Endodermal cell (in vitro differentiated cells): ENCODE measurements at regions not wholly inside any gene's neighbourhood (a gene's known extent, or its start where the extent isn't known, plus 50 kb on each side); places are given as distances from the start of the nearest gene placed in this dataset.

ENCODE experiments used
- DNase-seq: peaks from one replicate; pipeline ENCODE4 v3.0.0-alpha.2; 2017
- H3K27ac ChIP-seq: 2 replicates; pipeline ENCODE4 v1.5.1; 2013; ENCODE audit warnings: mild to moderate bottlenecking, low read depth, low read length, moderate library complexity
- H3K27me3 ChIP-seq: 2 replicates; pipeline ENCODE4 v1.6.1; 2013; ENCODE audit warnings: mild to moderate bottlenecking, low read length, moderate library complexity; ENCODE audit not compliant: insufficient read depth, control insufficient read depth, poor library complexity, severe bottlenecking
- H3K36me3 ChIP-seq: 2 replicates; pipeline ENCODE4 v1.7.0; 2013; ENCODE audit warnings: mild to moderate bottlenecking, low read length, moderate library complexity; ENCODE audit not compliant: control insufficient read depth, insufficient read depth
- H3K4me1 ChIP-seq: one replicate; pipeline ENCODE4 v1.7.0; 2013; ENCODE audit warnings: low read length; ENCODE audit not compliant: control insufficient read depth, insufficient read depth
- H3K4me3 ChIP-seq: 2 replicates; pipeline ENCODE4 v1.5.1; 2013; ENCODE audit warnings: mild to moderate bottlenecking, low read length, moderate library complexity
- H3K9ac ChIP-seq: 2 replicates; pipeline ENCODE4 v1.6.1; 2013; ENCODE audit warnings: mild to moderate bottlenecking, low read length, moderate library complexity; ENCODE audit not compliant: poor library complexity, severe bottlenecking; ENCODE audit errors: extremely low read depth
- H3K9me3 ChIP-seq: 2 replicates; pipeline ENCODE4 v1.6.1; 2013; ENCODE audit warnings: mild to moderate bottlenecking, low read length, moderate library complexity; ENCODE audit not compliant: control insufficient read depth
- H3K27ac Mint-ChIP-seq: 2 replicates; pipeline ENCODE4 v1.8.0; 2020; ENCODE audit warnings: mixed read lengths
- H3K27me3 Mint-ChIP-seq: 2 replicates; pipeline ENCODE4 v1.8.0; 2021; ENCODE audit warnings: mild to moderate bottlenecking, mixed read lengths; ENCODE audit not compliant: insufficient read depth
- H3K36me3 Mint-ChIP-seq: 2 replicates; pipeline ENCODE4 v1.8.0; 2020; ENCODE audit warnings: low read depth, mixed read lengths
- H3K4me1 Mint-ChIP-seq: 2 replicates; pipeline ENCODE4 v1.8.0; 2020; ENCODE audit warnings: mixed read lengths
- H3K4me3 Mint-ChIP-seq: 2 replicates; pipeline ENCODE4 v1.8.0; 2020; ENCODE audit warnings: mild to moderate bottlenecking, moderate library complexity, mixed read lengths
- H3K9me3 Mint-ChIP-seq: 2 replicates; pipeline ENCODE4 v1.8.0; 2020; ENCODE audit warnings: mild to moderate bottlenecking, mixed read lengths
- CTCF ChIP-seq: fragments of 200-600 bp; sonication (generic); conservative IDR thresholded peaks from 2 replicates; pipeline ENCODE4 v1.5.0; 2021; ENCODE audit warnings: antibody characterized with exemption, mild to moderate bottlenecking
- WGBS, 2 experiments: methylation state at CpG; one replicate each; pipeline versions ENCODE4 v1.1.5 to v1.1.7; 2013; ENCODE audit warnings: missing lambda C conversion rate in 2 of 2, mixed read lengths in 1 of 2; ENCODE audit not compliant: insufficient coverage in 1 of 2, insufficient read length in 1 of 2; 5-methylcytosine and 5-hydroxymethylcytosine counted together

- TF ChIP-seq CTCF: no peak
- no peak for DNase-seq
- Mint-ChIP-seq H3K4me1 (no peaks in the 10 kb centered on the region), H3K27ac (no peak overlapping the region), H3K4me3 (no peak overlapping the region), H3K27me3 (no peaks in the 10 kb centered on the region), H3K9me3 (no peaks in the 10 kb centered on the region), H3K36me3 (no peaks in the 10 kb centered on the region)
- no peaks in the 10 kb centered on the region for H3K4me1 ChIP-seq
- no peaks in the 10 kb centered on the region for H3K36me3 ChIP-seq
- peak overlapping the region; percentile 89 for H3K27ac ChIP-seq
- no peaks in the 10 kb centered on the region for H3K27me3 ChIP-seq
- H3K9me3 ChIP-seq: no peaks in the 10 kb centered on the region
- 76 to 91% methylated on average over 2 to 3 of the region's 3 CpGs for WGBS, 2 experiments
- no peak overlapping the region for H3K9ac ChIP-seq
- H3K4me3 ChIP-seq: no peak overlapping the region
Observed at GRCh38 chr7:110065121-110065520, 1025.8 kb upstream of the LRRN3 start.

- no peak for TF ChIP-seq CTCF
- H3K27ac ChIP-seq: no peak overlapping the region
- H3K4me3 Mint-ChIP-seq: no peak overlapping the region
- no peaks in the 10 kb centered on the region for H3K4me1 ChIP-seq
- H3K27ac Mint-ChIP-seq: no peak overlapping the region
- H3K36me3 Mint-ChIP-seq: no peaks in the 10 kb centered on the region
- no peaks in the 10 kb centered on the region for H3K27me3 ChIP-seq
- H3K27me3 Mint-ChIP-seq: no peaks in the 10 kb centered on the region
- no peaks in the 10 kb centered on the region for H3K9me3 Mint-ChIP-seq
- WGBS, 2 experiments: 91% methylated on average over 2 of the region's 2 CpGs; no CpG with 5 or more reads in 1 of the 2 experiments
- DNase-seq: no peak
- no peak overlapping the region for H3K9ac ChIP-seq
- H3K9me3 ChIP-seq: no peaks in the 10 kb centered on the region
- H3K4me1 Mint-ChIP-seq: peaks cover under 1% of the 10 kb centered on the region
- H3K36me3 ChIP-seq: no peaks in the 10 kb centered on the region
- no peak overlapping the region for H3K4me3 ChIP-seq
Observed at GRCh38 chr7:110066843-110067242, 1024.1 kb upstream of the LRRN3 start.

- Mint-ChIP-seq H3K9me3 (no peaks in the 10 kb centered on the region), H3K27me3 (no peaks in the 10 kb centered on the region), H3K36me3 (no peaks in the 10 kb centered on the region), H3K4me1 (peaks cover 4% of the 10 kb centered on the region), H3K4me3 (no peak overlapping the region), H3K27ac (no peak overlapping the region)
- Histone ChIP-seq H3K9me3 (no peaks in the 10 kb centered on the region), H3K4me1 (no peaks in the 10 kb centered on the region), H3K36me3 (no peaks in the 10 kb centered on the region), H3K27ac (no peak overlapping the region), H3K27me3 (no peaks in the 10 kb centered on the region), H3K4me3 (no peak overlapping the region), H3K9ac (no peak overlapping the region)
- DNase-seq: no peak
- WGBS, 2 experiments: 80 to 89% methylated on average over 4 of the region's 4 CpGs
- no peak for TF ChIP-seq CTCF
Observed at GRCh38 chr7:110071192-110071591, 1019.7 kb upstream of the LRRN3 start.
